DMS153 treated with DMSO at 0.1 percent for 48 hours (cell line): ENCODE measurements at regions not wholly inside any gene's neighbourhood (a gene's known extent, or its start where the extent isn't known, plus 50 kb on each side); places are given as distances from the start of the nearest gene placed in this dataset.
"Not testable (repeated sequence)": the region's sequence is repeated elsewhere in the genome, so short reads cannot be mapped to it uniquely, and the experiment has no call there.

Source experiments
- DNase-seq: peaks from one replicate; lab custom pipeline; 2025; ENCODE audit not compliant: unreplicated experiment; lab: John Stamatoyannopoulos, UW

GRCh38 chr3:59237121-59237520 is 187.3 kb upstream of the CFAP20DC start:
- no peak for DNase-seq

GRCh38 chr3:59235634-59236012 is 185.8 kb upstream of the CFAP20DC start:
- no peak for DNase-seq

GRCh38 chr3:59234884-59235633 is 185.2 kb upstream of the CFAP20DC start:
- no peak for DNase-seq

- DNase-seq = not testable (repeated sequence)
These were observed 180.6 kb upstream of the CFAP20DC start for GRCh38 chr3:59230379-59230778.

- no peak for DNase-seq
These were observed 164.0 kb upstream of the CFAP20DC start for GRCh38 chr3:59213860-59214259.

DNA sequence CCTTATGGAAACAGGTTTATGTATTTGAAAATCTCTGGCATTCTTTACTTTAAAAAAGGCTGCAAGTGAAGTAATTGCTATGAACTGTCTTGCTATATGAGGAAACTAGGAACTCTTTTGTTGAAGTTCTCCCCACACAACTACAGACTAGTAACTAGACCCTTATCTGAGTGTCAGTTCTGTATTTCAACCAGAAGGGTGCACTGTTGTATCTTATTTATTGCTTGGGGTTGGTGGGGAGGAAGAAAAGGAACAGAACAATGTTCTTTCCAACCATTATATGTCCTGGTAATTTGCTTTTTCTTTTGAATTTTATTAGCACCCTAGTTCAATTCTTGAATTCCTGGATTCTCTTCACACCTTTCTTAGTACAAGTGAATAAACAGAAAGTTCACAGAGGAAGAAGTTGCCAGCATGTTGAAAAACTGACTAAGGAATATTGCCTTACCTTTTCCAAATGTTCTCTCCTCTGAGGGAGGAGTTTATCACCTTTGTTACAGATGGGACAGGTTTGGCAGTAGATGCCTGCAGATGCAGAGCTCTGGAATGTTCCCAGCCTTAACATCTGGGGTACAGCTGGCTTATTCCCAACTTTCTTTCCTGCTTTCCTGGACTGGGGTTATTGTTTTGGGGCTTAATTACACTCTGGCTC is 162.4 kb upstream of the CFAP20DC start:
- peak; percentile 10 for DNase-seq

- DNase-seq = no peak
These were observed 160.4 kb upstream of the CFAP20DC start for GRCh38 chr3:59210260-59210659.

GRCh38 chr3:59192473-59192872 is 142.6 kb upstream of the CFAP20DC start:
- no peak for DNase-seq

- DNase-seq = no peak
These were observed 141.8 kb upstream of the CFAP20DC start for GRCh38 chr3:59191651-59192050.

GRCh38 chr3:59189939-59190338 is 140.1 kb upstream of the CFAP20DC start:
- no peak for DNase-seq

- no peak for DNase-seq
These were observed 139.7 kb upstream of the CFAP20DC start for GRCh38 chr3:59189526-59189925.

DNA sequence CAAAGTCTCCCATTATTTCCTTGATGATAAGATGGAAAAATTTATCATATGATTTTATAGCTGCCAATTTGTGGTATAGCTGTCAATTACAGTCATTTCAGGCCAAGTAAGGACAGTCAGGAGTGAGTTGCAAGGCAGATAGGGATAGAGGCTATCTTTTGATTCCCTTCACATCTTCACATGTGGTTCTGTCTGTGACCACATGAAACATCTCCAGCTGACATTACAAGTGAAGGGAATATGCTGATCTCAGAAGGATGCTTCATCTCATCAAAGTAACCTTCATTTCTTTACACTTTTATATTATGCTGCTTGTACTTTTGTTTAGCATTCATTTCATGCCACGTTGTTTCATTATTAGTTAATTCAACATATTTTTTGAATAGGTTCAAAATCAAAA is 136.9 kb upstream of the CFAP20DC start:
- no peak for DNase-seq

- DNase-seq = no peak
These were observed 136.0 kb upstream of the CFAP20DC start for GRCh38 chr3:59185591-59186369.

GRCh38 chr3:59180006-59180405 is 130.2 kb upstream of the CFAP20DC start:
- no peak for DNase-seq

DNA sequence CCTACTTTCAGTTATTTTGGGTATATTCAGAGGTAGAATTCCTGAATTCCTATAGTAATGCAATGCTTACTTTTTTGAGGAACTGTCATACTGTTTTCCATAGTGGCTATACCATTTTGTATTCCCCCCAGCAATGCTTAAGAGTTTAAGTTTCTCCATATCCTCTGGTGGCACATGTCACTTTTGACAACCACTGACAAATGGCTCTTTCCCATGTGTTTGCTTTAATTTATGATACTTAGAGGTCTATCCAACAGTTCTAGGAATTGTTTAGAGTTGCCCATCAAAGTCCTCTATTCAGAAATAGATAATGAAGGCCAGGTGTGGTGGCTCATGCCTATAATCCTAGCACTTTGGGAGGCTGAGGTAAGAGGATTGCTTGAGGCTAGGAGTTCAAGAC is 128.9 kb upstream of the CFAP20DC start:
- DNase-seq = no peak

- DNase-seq = no peak
These were observed 121.7 kb upstream of the CFAP20DC start for GRCh38 chr3:59171491-59171890.

DNA sequence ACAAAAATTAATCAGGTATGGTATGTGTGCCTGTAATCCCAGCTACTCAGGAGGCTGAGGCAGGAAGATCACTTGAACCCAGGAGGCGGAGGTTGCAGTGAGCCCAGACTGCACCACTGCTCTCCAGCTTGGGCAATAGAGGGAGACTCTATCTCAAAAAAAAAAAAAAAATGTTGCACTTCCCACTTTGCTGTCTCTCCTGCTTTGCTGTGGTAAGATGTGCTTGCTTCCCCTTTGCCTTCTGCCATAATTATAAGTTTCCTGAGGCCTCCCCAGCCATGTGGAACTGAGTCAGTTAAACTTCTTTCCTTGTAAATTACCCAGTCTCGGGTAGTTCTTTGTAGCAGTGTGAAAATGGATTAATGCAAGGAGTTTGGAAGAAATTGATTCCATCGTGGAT is 120.3 kb upstream of the CFAP20DC start:
- DNase-seq = not testable (repeated sequence)

DNA sequence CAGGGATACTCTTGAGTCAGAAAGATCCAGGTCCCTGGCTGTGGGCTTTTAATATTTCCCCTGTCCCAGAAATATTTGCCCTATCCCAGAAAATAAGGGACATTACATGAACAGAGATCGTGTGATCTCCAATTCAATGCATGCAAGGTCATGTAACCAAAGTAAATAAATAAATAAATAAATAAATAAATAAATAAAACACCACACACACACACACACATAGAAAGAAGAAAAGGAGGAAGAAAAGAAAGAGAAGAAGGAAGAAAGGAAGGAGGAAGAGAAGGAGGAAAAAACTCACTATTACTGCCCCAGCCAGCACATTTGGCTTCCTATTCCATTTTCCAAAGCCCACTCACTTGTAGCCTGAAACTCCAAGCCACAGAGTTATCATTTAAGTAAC is 117.9 kb upstream of the CFAP20DC start:
- DNase-seq = no peak

DNA sequence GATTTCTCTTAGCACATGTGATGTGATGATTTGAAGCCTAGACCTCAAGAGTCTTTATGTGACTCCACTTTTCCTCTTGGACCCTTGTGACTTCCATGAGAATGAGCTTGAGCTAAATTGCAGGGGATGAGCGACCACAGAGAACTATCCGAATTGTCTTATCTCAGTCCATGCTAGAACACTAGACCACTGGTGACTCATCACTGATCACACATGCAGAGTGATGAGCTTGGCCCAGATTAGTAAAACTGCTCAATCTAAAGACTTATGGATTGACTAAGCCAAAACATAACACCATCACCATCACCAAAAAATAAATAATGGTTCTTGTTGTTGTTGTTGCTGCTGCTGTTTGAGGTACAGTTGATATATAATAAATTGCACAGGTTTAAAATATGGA is 114.1 kb upstream of the CFAP20DC start:
- DNase-seq = no peak

DNA sequence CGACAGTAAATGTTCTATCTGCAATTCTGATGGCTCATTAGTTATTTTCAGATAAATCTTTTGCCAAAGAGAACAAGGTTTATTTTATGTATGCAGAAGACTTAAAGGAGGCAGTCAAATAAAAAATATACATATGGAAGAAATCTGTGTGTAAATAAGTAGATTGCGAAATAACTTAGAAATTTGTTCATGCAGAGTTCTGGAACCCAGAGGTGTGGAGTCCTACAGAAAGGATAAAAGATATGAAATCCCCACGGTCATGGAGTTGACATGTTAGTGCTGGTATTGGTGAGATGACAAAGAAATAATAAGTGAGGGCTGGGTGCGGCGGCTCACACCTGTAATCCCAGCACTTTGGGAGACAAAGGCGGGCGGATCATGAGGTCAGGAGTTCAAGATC is 111.2 kb upstream of the CFAP20DC start:
- no peak for DNase-seq

DNA sequence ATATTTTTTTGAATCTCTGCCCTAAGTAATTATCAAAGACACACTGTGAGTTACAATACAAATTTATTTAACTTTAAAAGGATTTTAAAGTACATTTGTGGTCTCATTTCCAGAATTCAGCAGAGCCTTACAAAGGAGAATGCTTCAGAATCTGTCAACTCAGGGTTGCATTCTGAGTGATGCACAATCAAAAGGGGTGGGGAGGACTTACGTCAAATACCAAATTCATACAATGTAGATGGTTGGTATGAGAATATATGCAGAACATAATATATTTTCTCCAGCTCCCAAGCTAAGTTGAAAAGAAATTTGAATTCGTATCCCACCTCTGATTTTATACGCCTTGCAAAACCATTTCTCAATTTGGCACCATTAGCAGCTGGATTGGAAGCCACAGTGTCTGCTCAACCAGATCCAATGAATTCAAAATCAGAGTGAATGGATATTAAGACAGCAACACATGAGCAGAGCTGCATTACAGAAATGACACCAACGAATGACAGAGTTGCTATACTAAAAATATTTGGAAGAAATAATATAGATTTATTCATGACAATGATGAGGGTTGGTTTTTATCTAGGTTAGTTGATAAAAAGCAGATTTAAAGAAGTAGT is 110.4 kb upstream of the CFAP20DC start:
- no peak for DNase-seq

GRCh38 chr3:59153648-59154047 is 103.8 kb upstream of the CFAP20DC start:
- DNase-seq = no peak
